T-cell (primary cell): ENCODE measurements at regions not wholly inside any gene's neighbourhood (a gene's known extent, or its start where the extent isn't known, plus 50 kb on each side); places are given as distances from the start of the nearest gene placed in this dataset.

Source experiments
- ATAC-seq, 4 experiments: fragments of 200-7000 bp in 3 of 4; fragments of 150-1000 bp in 1 of 4; cut with Tn5 transposase; replicated peaks in 1 of 4; 1 replicate in 3 of 4; 2 replicates in 1 of 4; pipeline ENCODE4 v1.10.0; 2021; ENCODE audit warnings: moderate library complexity in 3 of 4, mild to moderate bottlenecking in 2 of 4, moderate number of reproducible peaks in 1 of 4
- CTCF ChIA-PET, 2 donors: fragments of 300-600 bp; sonication (Branson Sonifier 250); formaldehyde crosslinking; loops; one replicate each; lab custom pipeline; 2022; ENCODE audit warnings: antibody characterized with exemption in 2 of 2; lab: Charles Lee
- POLR2A ChIA-PET, 2 donors: fragments of 300-600 bp; sonication (Branson Sonifier 250); formaldehyde crosslinking; loops; one replicate each; lab custom pipeline; 2022; ENCODE audit warnings: antibody characterized with exemption in 2 of 2; lab: Charles Lee
- DNase-seq, 35 experiments: peaks; one replicate each; pipeline versions ENCODE4 v3.0.0 to v3.0.0-alpha.2; 2013 to 2023
- H3K27ac ChIP-seq: one replicate; pipeline ENCODE4 v1.5.1; 2013; ENCODE audit warnings: low read length
- H3K27me3 ChIP-seq, 2 experiments: replicated peaks in 1 of 2; 1 replicate in 1 of 2; 2 replicates in 1 of 2; pipeline versions ENCODE4 v1.6.1 to v1.7.0; 2013; ENCODE audit warnings: low read length in 1 of 2, mixed read lengths in 1 of 2; ENCODE audit not compliant: control insufficient read depth in 2 of 2, insufficient read depth in 2 of 2; ENCODE audit errors: extremely low read depth in 1 of 2
- H3K36me3 ChIP-seq, 2 donors: 1 replicate in 1 of 2; 2 replicates in 1 of 2; pipeline versions ENCODE4 v1.6.1 to v1.7.0; 2013; ENCODE audit warnings: low read length in 1 of 2; ENCODE audit not compliant: control insufficient read depth in 2 of 2, insufficient read depth in 1 of 2; ENCODE audit errors: extremely low read depth in 1 of 2
- H3K4me1 ChIP-seq, 2 experiments: 1 replicate in 1 of 2; 2 replicates in 1 of 2; pipeline versions ENCODE4 v1.6.1 to v1.7.0; 2013; ENCODE audit warnings: low read length in 2 of 2, mixed read lengths in 1 of 2; ENCODE audit not compliant: insufficient read depth in 2 of 2, control insufficient read depth in 1 of 2; ENCODE audit errors: extremely low read depth in 1 of 2
- H3K4me3 ChIP-seq, 2 donors: 1 replicate in 1 of 2; 2 replicates in 1 of 2; pipeline versions ENCODE4 v1.5.1 to v1.7.0; 2013; ENCODE audit warnings: mild to moderate bottlenecking in 2 of 2, low read length in 1 of 2, moderate library complexity in 1 of 2; ENCODE audit not compliant: control insufficient read depth in 1 of 2; ENCODE audit errors: extremely low read depth in 1 of 2
- H3K9me3 ChIP-seq: 2 replicates; pipeline ENCODE4 v1.7.0; 2013
- H3K27ac Mint-ChIP-seq, 2 donors: one replicate each; pipeline ENCODE4 v1.8.0; 2020 to 2021; ENCODE audit warnings: mild to moderate bottlenecking in 2 of 2, mixed read lengths in 2 of 2
- H3K27me3 Mint-ChIP-seq, 2 donors: one replicate each; pipeline ENCODE4 v1.8.0; 2021 to 2022; ENCODE audit warnings: mixed read lengths in 2 of 2
- H3K36me3 Mint-ChIP-seq: one replicate; pipeline ENCODE4 v1.8.0; 2021; ENCODE audit warnings: mixed read lengths
- H3K4me1 Mint-ChIP-seq, 3 donors: one replicate each; pipeline ENCODE4 v1.8.0; 2020 to 2022; ENCODE audit warnings: mixed read lengths in 3 of 3, mild to moderate bottlenecking in 1 of 3
- H3K4me3 Mint-ChIP-seq, 3 donors: one replicate each; pipeline ENCODE4 v1.8.0; 2020 to 2022; ENCODE audit warnings: mild to moderate bottlenecking in 3 of 3, mixed read lengths in 3 of 3, moderate library complexity in 3 of 3
- H3K9me3 Mint-ChIP-seq, 3 donors: one replicate each; pipeline ENCODE4 v1.8.0; 2020 to 2022; ENCODE audit warnings: mixed read lengths in 3 of 3
- WGBS: methylation state at CpG from one replicate; pipeline ENCODE4 v1.1.5; 2013; ENCODE audit warnings: missing lambda C conversion rate; ENCODE audit not compliant: insufficient coverage; 5-methylcytosine and 5-hydroxymethylcytosine counted together

DNA sequence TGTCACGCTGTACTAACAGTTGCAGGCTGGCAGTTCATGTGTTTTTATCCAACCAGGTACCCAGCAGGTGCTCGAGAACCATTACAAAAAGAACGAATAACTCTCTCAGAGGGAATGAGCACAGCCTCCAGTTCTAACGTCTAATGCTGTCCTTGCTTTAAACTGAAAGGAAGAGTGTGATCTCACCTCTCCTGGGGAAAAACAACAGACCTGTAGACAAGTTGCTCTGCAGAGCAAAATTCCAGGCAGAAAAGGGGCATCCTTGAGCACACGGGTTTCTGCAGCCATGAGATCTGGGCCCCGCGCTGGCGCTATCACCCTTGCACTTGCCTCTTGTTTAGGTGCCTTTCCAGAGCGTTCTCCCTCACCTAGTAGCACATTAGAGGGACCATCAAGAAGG lies 92.5 kb upstream of the DNAH5 start:
- Mint-ChIP-seq H3K36me3 (no peaks in the 10 kb centered on the region), H3K4me3 (no peak overlapping the region), H3K27ac (no peak overlapping the region), H3K9me3 (no peaks in the 10 kb centered on the region), H3K4me1 (peaks cover 3 to 11% (median 8%) of the 10 kb centered on the region in 3 donors), H3K27me3 (peaks cover 2 to 43% of the 10 kb centered on the region in 2 donors)
- ATAC-seq (no peak), DNase-seq (no peak)
- CTCF ChIA-PET, result no interaction called here
- 81% methylated on average over 6 of the region's 9 CpGs for WGBS
- Histone ChIP-seq H3K27ac (no peak overlapping the region), H3K36me3 (no peaks in the 10 kb centered on the region), H3K4me3 (no peak overlapping the region), H3K9me3 (no peaks in the 10 kb centered on the region), H3K27me3 (peaks cover 0 to 7% of the 10 kb centered on the region in 2 experiments), H3K4me1 (no peaks in the 10 kb centered on the region)
- POLR2A ChIA-PET, result no interaction called here

DNA sequence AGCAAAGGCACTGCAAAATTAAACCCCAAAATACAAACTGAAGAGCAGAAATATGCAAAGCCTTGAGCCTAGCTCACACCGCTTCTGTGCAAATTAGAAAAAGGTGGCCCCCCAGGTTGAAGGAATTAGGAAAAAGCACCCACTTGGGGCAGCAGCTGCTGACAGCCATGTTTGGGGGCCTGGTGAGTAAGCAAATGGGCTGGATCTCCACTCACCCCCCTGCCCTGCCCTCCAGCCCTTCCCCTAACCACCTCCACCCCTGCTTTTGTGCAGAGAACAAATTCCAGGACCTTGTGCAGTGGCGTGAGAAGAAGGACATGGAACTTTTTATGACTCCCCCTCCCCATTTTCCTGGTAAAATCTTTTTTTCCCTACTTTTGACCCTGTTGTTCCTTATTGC lies 92.0 kb upstream of the DNAH5 start:
- peaks cover 2 to 42% of the 10 kb centered on the region in 2 donors for H3K27me3 Mint-ChIP-seq
- WGBS, result 64% methylated on average over 1 of the region's 2 CpGs
- ATAC-seq, result no peak
- CTCF ChIA-PET, result no interaction called here
- no peak overlapping the region for H3K4me3 Mint-ChIP-seq
- POLR2A ChIA-PET, result no interaction called here
- peaks cover 0 to 7% of the 10 kb centered on the region in 2 experiments for H3K27me3 ChIP-seq
- H3K27ac ChIP-seq, result no peak overlapping the region
- no peak overlapping the region for H3K27ac Mint-ChIP-seq
- H3K4me3 ChIP-seq, result no peak overlapping the region
- no peaks in the 10 kb centered on the region for H3K9me3 Mint-ChIP-seq
- no peaks in the 10 kb centered on the region for H3K9me3 ChIP-seq
- H3K4me1 Mint-ChIP-seq, result peaks cover 3 to 11% (median 8%) of the 10 kb centered on the region in 3 donors
- no peaks in the 10 kb centered on the region for H3K36me3 Mint-ChIP-seq
- no peaks in the 10 kb centered on the region for H3K4me1 ChIP-seq
- no peak for DNase-seq
- no peaks in the 10 kb centered on the region for H3K36me3 ChIP-seq

DNA sequence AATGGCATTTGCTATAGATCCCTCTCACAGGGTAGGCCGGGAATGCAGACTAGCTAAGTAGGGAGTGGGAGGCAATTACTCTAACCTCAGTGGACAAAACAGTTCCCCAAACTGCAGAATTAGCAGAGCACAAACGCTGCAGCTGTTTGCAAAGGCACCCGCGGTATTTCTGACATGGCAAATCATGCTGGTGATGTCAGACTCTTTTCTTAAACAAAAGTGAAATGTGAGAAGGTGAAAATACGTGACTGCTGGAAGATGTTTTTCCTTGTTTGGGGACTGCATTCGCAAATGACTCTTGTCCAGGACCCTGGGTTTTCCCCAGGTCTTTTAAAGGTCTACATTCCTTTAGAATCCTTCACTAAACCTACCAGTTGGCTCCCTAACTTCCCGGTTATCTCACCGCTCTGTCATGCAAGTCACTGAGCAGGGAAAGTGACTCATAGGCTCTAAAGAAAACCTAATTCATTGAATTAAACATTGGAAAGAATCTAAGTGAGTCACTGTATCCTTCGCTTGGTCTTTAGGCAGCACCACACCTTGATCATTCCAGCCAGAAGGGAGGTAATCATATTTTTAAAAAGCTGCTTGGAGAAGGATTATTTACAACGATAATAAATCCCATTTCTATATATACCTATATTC lies 91.5 kb upstream of the DNAH5 start:
- WGBS, result 0% methylated on average over 1 of the region's 10 CpGs
- ChIA-PET CTCF (no interaction called here), POLR2A (no interaction called here)
- DNase-seq (no peak), ATAC-seq (no peak)
- Mint-ChIP-seq H3K4me3 (no peak overlapping the region), H3K27me3 (peaks cover 2 to 37% of the 10 kb centered on the region in 2 donors), H3K27ac (no peak overlapping the region), H3K9me3 (no peaks in the 10 kb centered on the region), H3K36me3 (no peaks in the 10 kb centered on the region), H3K4me1 (peaks cover 3 to 11% (median 8%) of the 10 kb centered on the region in 3 donors)
- no peak overlapping the region for H3K27ac ChIP-seq
- no peaks in the 10 kb centered on the region for H3K4me1 ChIP-seq
- no peaks in the 10 kb centered on the region for H3K9me3 ChIP-seq
- H3K27me3 ChIP-seq, result peaks cover 0 to 7% of the 10 kb centered on the region in 2 experiments
- H3K4me3 ChIP-seq, result no peak overlapping the region
- no peaks in the 10 kb centered on the region for H3K36me3 ChIP-seq

DNA sequence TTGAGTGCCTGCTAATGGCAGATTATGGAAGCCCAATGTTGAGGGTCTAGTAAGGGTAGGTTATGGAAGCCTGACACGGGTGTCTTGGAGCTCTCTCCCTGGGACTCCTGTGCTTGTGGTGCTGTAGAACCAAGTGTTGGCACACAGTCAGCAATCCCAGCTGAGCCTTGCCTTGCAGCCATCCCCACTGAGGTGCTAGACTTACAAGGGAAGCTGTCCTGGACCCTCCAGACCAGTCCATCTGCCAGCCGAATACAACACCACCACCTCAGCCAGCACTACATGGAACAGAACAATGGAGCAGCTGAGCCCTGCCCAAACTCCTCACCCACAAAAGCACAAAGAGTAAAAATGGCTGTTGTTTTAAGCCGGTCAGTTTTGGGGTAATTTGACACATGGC lies 90.5 kb upstream of the DNAH5 start:
- Mint-ChIP-seq H3K27ac (no peak overlapping the region), H3K27me3 (peaks cover 2 to 33% of the 10 kb centered on the region in 2 donors)

DNA sequence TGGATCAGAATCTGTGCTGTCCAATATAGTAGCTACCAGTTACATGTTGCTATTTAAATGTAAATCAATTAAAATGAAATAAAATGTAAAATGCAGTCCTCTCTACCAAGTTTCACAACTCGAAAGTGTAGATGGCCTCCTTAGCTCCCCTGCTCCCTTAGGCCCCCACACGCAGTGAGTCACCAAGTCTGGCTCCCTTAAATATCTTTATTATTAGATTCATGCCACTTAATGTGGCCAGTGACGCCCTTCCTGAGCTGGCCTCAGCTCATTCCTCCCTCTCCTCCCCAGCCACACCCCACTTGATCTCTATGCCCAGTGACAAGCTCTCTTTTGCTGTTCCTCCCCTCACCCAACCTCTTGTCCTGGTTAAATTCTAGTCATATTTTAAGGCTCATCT lies 88.4 kb upstream of the DNAH5 start:
- Mint-ChIP-seq H3K9me3 (no peaks in the 10 kb centered on the region), H3K36me3 (no peaks in the 10 kb centered on the region), H3K4me3 (no peak overlapping the region), H3K27ac (no peak overlapping the region), H3K27me3 (peaks cover 2 to 28% of the 10 kb centered on the region in 2 donors), H3K4me1 (peaks cover 3 to 11% (median 8%) of the 10 kb centered on the region in 3 donors)
- no peaks in the 10 kb centered on the region for H3K4me1 ChIP-seq
- ChIA-PET POLR2A (no interaction called here), CTCF (no interaction called here)
- H3K9me3 ChIP-seq, result no peaks in the 10 kb centered on the region
- DNase-seq (no peak), ATAC-seq (no peak)
- H3K27me3 ChIP-seq, result peaks cover 0 to 7% of the 10 kb centered on the region in 2 experiments
- no peaks in the 10 kb centered on the region for H3K36me3 ChIP-seq
- no peak overlapping the region for H3K4me3 ChIP-seq
- H3K27ac ChIP-seq, result no peak overlapping the region
- 50% methylated on average over 2 of the region's 3 CpGs for WGBS

More for the DNA sequence above, 90.5 kb upstream of the DNAH5 start:
- Histone ChIP-seq H3K4me3 (no peak overlapping the region), H3K36me3 (no peaks in the 10 kb centered on the region), H3K27me3 (peaks cover 0 to 7% of the 10 kb centered on the region in 2 experiments), H3K4me1 (no peaks in the 10 kb centered on the region), H3K27ac (no peak overlapping the region), H3K9me3 (no peaks in the 10 kb centered on the region)
- Mint-ChIP-seq H3K4me1 (peaks cover 3 to 11% (median 8%) of the 10 kb centered on the region in 3 donors), H3K4me3 (no peak overlapping the region), H3K9me3 (no peaks in the 10 kb centered on the region), H3K36me3 (no peaks in the 10 kb centered on the region)
- 50% methylated on average over 2 of the region's 3 CpGs for WGBS
- POLR2A ChIA-PET, result no interaction called here
- ATAC-seq, result no peak
- DNase-seq, result no peak
- CTCF ChIA-PET, result no interaction called here

DNA sequence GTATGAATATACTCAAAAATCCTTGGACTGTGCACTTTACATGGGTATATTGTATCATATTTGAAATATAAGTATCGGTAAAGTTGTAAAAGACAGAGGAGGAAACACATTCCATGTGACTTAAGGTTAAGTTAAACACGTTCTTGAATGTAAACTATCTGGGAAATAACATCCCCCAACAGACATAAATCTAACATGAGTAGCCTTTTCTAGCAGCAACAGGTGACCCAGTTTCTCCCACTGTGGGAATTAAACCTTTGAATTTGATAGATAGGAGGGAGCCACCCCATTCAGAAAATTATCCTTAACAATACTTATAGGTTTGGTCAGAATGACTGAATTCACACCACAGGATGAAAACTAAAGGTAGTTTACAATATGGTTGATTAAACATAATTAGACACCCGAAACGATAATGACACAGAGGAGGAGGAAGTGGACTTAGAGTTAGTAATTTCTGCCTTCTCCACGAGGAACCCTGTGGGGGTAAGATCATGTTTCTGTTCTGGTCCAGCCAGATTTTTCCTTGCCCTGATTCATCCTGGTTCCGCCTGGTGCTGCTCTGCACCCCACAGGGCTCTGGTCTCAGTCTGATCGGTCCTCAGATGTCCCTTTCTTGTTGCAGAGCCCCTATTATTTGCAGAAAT lies 84.6 kb upstream of the DNAH5 start:
- POLR2A ChIA-PET, result no interaction called here
- no peaks in the 10 kb centered on the region for H3K9me3 ChIP-seq
- no peak for ATAC-seq
- no peak overlapping the region for H3K4me3 ChIP-seq
- Mint-ChIP-seq H3K4me3 (no peak overlapping the region), H3K27ac (no peak overlapping the region), H3K9me3 (no peaks in the 10 kb centered on the region), H3K4me1 (no peaks in the 10 kb centered on the region), H3K36me3 (no peaks in the 10 kb centered on the region), H3K27me3 (peaks cover 0 to 7% of the 10 kb centered on the region in 2 donors)
- DNase-seq, result no peak
- CTCF ChIA-PET, result no interaction called here
- no peak overlapping the region for H3K27ac ChIP-seq
- H3K4me1 ChIP-seq, result no peaks in the 10 kb centered on the region
- peaks cover 0 to 2% of the 10 kb centered on the region in 2 experiments for H3K27me3 ChIP-seq
- H3K36me3 ChIP-seq, result no peaks in the 10 kb centered on the region
- WGBS, result 100% methylated on average over 1 of the region's 7 CpGs
